ENCODE measurements at regions not wholly inside any gene's neighbourhood (a gene's known extent, or its start where the extent isn't known, plus 50 kb on each side); places are given as distances from the start of the nearest gene placed in this dataset.

- Histone ChIP-seq H3K27ac (no peak overlapping the region), H3K4me3 (no peak overlapping the region)
- TF ChIP-seq CTCF (IDR thresholded peaks at IDR 0.05): no peak
- DNase-seq (ENCODE audit: low spot score): no peak
These were observed 186.2 kb upstream of the CDH2 start for GRCh38 chr18:28363124-28363523.

GRCh38 chr18:28359176-28359575 is 182.2 kb upstream of the CDH2 start:
- Histone ChIP-seq H3K27ac (no peak overlapping the region), H3K4me3 (no peak overlapping the region)
- DNase-seq (ENCODE audit: low spot score): no peak
- no peak for TF ChIP-seq CTCF (IDR thresholded peaks at IDR 0.05)

- Histone ChIP-seq H3K4me3 (no peak overlapping the region), H3K27ac (no peak overlapping the region)
- no peak for TF ChIP-seq CTCF (IDR thresholded peaks at IDR 0.05)
- no peak for DNase-seq (ENCODE audit: low spot score)
These were observed 181.0 kb upstream of the CDH2 start for GRCh38 chr18:28357766-28358401.

- no peak for TF ChIP-seq CTCF (IDR thresholded peaks at IDR 0.05)
- Histone ChIP-seq H3K27ac (no peak overlapping the region), H3K4me3 (no peak overlapping the region)
- DNase-seq (ENCODE audit: low spot score): no peak
These were observed 173.9 kb upstream of the CDH2 start for GRCh38 chr18:28350821-28351220.

- no peak for DNase-seq (ENCODE audit: low spot score)
- H3K4me3 ChIP-seq: no peak overlapping the region
- no peak for TF ChIP-seq CTCF (IDR thresholded peaks at IDR 0.05)
These were observed 165.3 kb upstream of the CDH2 start for GRCh38 chr18:28342231-28342630.

GRCh38 chr18:28338316-28338715 is 161.4 kb upstream of the CDH2 start:
- no peak overlapping the region for H3K4me3 ChIP-seq
- TF ChIP-seq CTCF (IDR thresholded peaks at IDR 0.05): no peak
- DNase-seq (ENCODE audit: low spot score): no peak
- H3K27ac ChIP-seq: no peak overlapping the region

More at GRCh38 chr18:28342231-28342630, 165.3 kb upstream of the CDH2 start:
- H3K27ac ChIP-seq: no peak overlapping the region

GRCh38 chr18:28334516-28334915 is 157.6 kb upstream of the CDH2 start:
- no peak for DNase-seq (ENCODE audit: low spot score)
- no peak overlapping the region for H3K4me3 ChIP-seq
- no peak for TF ChIP-seq CTCF (IDR thresholded peaks at IDR 0.05)
- H3K27ac ChIP-seq: no peak overlapping the region
